A549 (cell line): ENCODE measurements at regions not wholly inside any gene's neighbourhood (a gene's known extent, or its start where the extent isn't known, plus 50 kb on each side); places are given as distances from the start of the nearest gene placed in this dataset.

Source experiments
- ATAC-seq, 2 experiments: fragments of 200-7000 bp in 1 of 2; fragments of >200 bp in 1 of 2; cut with Nextera tagmentation in 1 of 2; cut with Tn5 transposase in 1 of 2; 3 replicates each; pipeline versions ENCODE4 v1.8.0 to v1.9.1; 2018 to 2020; ENCODE audit warnings: mild to moderate bottlenecking in 1 of 2, moderate library complexity in 1 of 2
- CTCF ChIA-PET: fragments of 300-600 bp; sonication (Branson Sonifier 250); formaldehyde crosslinking; extraction: SDS; loops from one replicate; lab custom pipeline; 2021; ENCODE audit warnings: antibody characterized with exemption, inconsistent platforms; lab: Yijun Ruan, JAX
- POLR2A ChIA-PET: fragments of 350-600 bp; formaldehyde crosslinking; extraction: SDS; loops from one replicate; lab custom pipeline; 2021; ENCODE audit warnings: antibody characterized with exemption, inconsistent platforms; lab: Yijun Ruan, JAX
- DNase-seq, 2 experiments: peaks; one replicate each; pipeline versions ENCODE4 v3.0.0 to v3.0.0-alpha.2; 2011 to 2016; ENCODE audit warnings: low read depth in 1 of 2, low spot score in 1 of 2
- FAIRE-seq: peaks from 2 replicates; lab custom pipeline; 2011; peaks lifted over from hg19 to GRCh38; lab: Jason Lieb, UNC
- H3K27ac ChIP-seq, 2 experiments: fragments of >200 bp; sonication (Bioruptor Twin); formaldehyde crosslinking; 3 replicates each; pipeline ENCODE4 v1.5.1; 2016 to 2017
- H3K4me1 ChIP-seq: fragments of >200 bp; sonication (Bioruptor Twin); formaldehyde crosslinking; 3 replicates; pipeline ENCODE4 v1.6.1; 2016
- H3K4me2 ChIP-seq: fragments of >200 bp; sonication (Bioruptor Twin); formaldehyde crosslinking; 3 replicates; pipeline ENCODE4 v1.6.1; 2016
- H3K4me3 ChIP-seq: fragments of >200 bp; sonication (Bioruptor Twin); formaldehyde crosslinking; 3 replicates; pipeline ENCODE4 v1.5.1; 2016
- H3K9me3 ChIP-seq: fragments of >200 bp; sonication (Bioruptor Twin); formaldehyde crosslinking; 3 replicates; pipeline ENCODE4 v1.6.1; 2016
- ATOH8 ChIP-seq: fragments of 250-450 bp; sonication (Bioruptor Pico); IDR thresholded peaks from 2 replicates; pipeline ENCODE4 v1.5.0; 2020; ENCODE audit warnings: low read depth, mild to moderate bottlenecking, moderate library complexity
- BCL3 ChIP-seq: fragments of >200 bp; sonication (Bioruptor Twin); formaldehyde crosslinking; IDR thresholded peaks from 3 replicates; pipeline ENCODE4 v1.6.1; 2016
- CBX2 ChIP-seq: fragments of 200-600 bp; sonication (generic); IDR thresholded peaks from 2 replicates; pipeline ENCODE4 v1.6.1; 2016; ENCODE audit warnings: low read depth, mild to moderate bottlenecking, borderline replicate concordance
- CBX8 ChIP-seq: fragments of 200-600 bp; sonication (generic); IDR thresholded peaks from 2 replicates; pipeline ENCODE4 v1.6.1; 2016
- CHD2 ChIP-seq: fragments of 150-350 bp; IDR thresholded peaks from 2 replicates; pipeline ENCODE4 v1.6.1; 2014; ENCODE audit warnings: low read length; ENCODE audit not compliant: partially characterized antibody
- CHD4 ChIP-seq: fragments of 200-600 bp; sonication (generic); IDR thresholded peaks from 2 replicates; pipeline ENCODE4 v1.6.1; 2016; ENCODE audit warnings: antibody characterized with exemption, mild to moderate bottlenecking, borderline replicate concordance
- E2F6 ChIP-seq: IDR thresholded peaks from 2 replicates; pipeline ENCODE4 v1.6.1; 2012; ENCODE audit warnings: low read depth, borderline replicate concordance
- FOXS1 ChIP-seq: fragments of 250-450 bp; sonication (Bioruptor Pico); IDR thresholded peaks from 2 replicates; pipeline ENCODE4 v1.5.0; 2020; ENCODE audit warnings: mild to moderate bottlenecking, moderate library complexity
- HDAC2 ChIP-seq: fragments of 200-600 bp; sonication (generic); IDR thresholded peaks from 2 replicates; pipeline ENCODE4 v1.6.1; 2016
- HES2 ChIP-seq: fragments of >200 bp; sonication (Bioruptor Twin); formaldehyde crosslinking; IDR thresholded peaks from 2 replicates; pipeline ENCODE4 v1.6.1; 2016
- HMGXB4 ChIP-seq: fragments of 250-450 bp; sonication (Bioruptor Pico); IDR thresholded peaks from 2 replicates; pipeline ENCODE4 v1.5.0; 2021; ENCODE audit warnings: mild to moderate bottlenecking, moderate library complexity, borderline replicate concordance
- HOXB5 ChIP-seq: fragments of 250-450 bp; sonication (Bioruptor Pico); IDR thresholded peaks from 2 replicates; pipeline ENCODE4 v1.5.0; 2020; ENCODE audit warnings: mild to moderate bottlenecking, moderate library complexity
- KDM1A ChIP-seq: fragments of 200-600 bp; sonication (generic); IDR thresholded peaks from 2 replicates; pipeline ENCODE4 v1.6.1; 2016; ENCODE audit warnings: low read depth, mild to moderate bottlenecking
- MAFK ChIP-seq: fragments of 450-650 bp; IDR thresholded peaks from 2 replicates; pipeline ENCODE4 v1.6.1; 2014; ENCODE audit not compliant: partially characterized antibody
- MAX ChIP-seq: IDR thresholded peaks from 2 replicates; pipeline ENCODE4 v1.6.1; 2012
- NFE2L2 ChIP-seq: fragments of 150-350 bp; conservative IDR thresholded peaks from 2 replicates; pipeline ENCODE4 v1.6.1; 2014; ENCODE audit warnings: low read length
- PHF8 ChIP-seq: fragments of 200-600 bp; sonication (generic); IDR thresholded peaks from 2 replicates; pipeline ENCODE4 v1.6.1; 2016; ENCODE audit warnings: low read depth, mild to moderate bottlenecking, antibody characterized with exemption, moderate library complexity, borderline replicate concordance
- POLR2A ChIP-seq: IDR thresholded peaks from 2 replicates; pipeline ENCODE4 v1.6.1; 2012; ENCODE audit warnings: mild to moderate bottlenecking, low read length
- RARB ChIP-seq: fragments of 250-450 bp; sonication (Bioruptor Pico); IDR thresholded peaks from 2 replicates; pipeline ENCODE4 v1.8.0; 2021; ENCODE audit warnings: mild to moderate bottlenecking, moderate library complexity
- RFX5 ChIP-seq: fragments of 450-650 bp; IDR thresholded peaks from 2 replicates; pipeline ENCODE4 v1.7.1; 2014; ENCODE audit warnings: antibody characterized with exemption, mild to moderate bottlenecking, moderate library complexity
- SREBF2 ChIP-seq: fragments of 450-650 bp; IDR thresholded peaks from 2 replicates; pipeline ENCODE4 v1.6.1; 2014; ENCODE audit warnings: mild to moderate bottlenecking, moderate library complexity
- TP53 ChIP-seq: fragments of 250-450 bp; sonication (Bioruptor Pico); IDR thresholded peaks from 2 replicates; pipeline ENCODE4 v1.5.0; 2021; ENCODE audit warnings: mild to moderate bottlenecking, moderate library complexity
- ZSCAN20 ChIP-seq: fragments of 250-450 bp; sonication (Bioruptor Pico); IDR thresholded peaks from 2 replicates; pipeline ENCODE4 v1.8.0; 2022; ENCODE audit warnings: mild to moderate bottlenecking, moderate library complexity
- WGBS: methylation state at CpG from one replicate; pipeline ENCODE4 v1.1.6; 2017; ENCODE audit errors: missing lambda C conversion rate; 5-methylcytosine and 5-hydroxymethylcytosine counted together

- Histone ChIP-seq H3K4me2 (no peak overlapping the region), H3K4me3 (no peak overlapping the region), H3K9me3 (no peaks in the 10 kb centered on the region), H3K27ac (no peak overlapping the region), H3K4me1 (no peaks in the 10 kb centered on the region)
- FAIRE-seq (no peak), DNase-seq (no peak), ATAC-seq (no peak)
- CTCF ChIA-PET: interaction anchor here (0.7 to 1.3 kb wide), 2 partner anchors 142 to 756 kb away, joined by 3 to 6 read pairs; no protein-coding TSS in a partner anchor
- POLR2A ChIA-PET: no interaction called here
- no peak for TF ChIP-seq CHD2
- no peak for TF ChIP-seq HES2
- 97% methylated on average over 4 of the region's 4 CpGs for WGBS
These were observed 106.5 kb upstream of the GMDS start for GRCh38 chr6:2351807-2352431.

GRCh38 chr6:2351090-2351489 is 105.7 kb upstream of the GMDS start:
- Histone ChIP-seq H3K4me2 (no peak overlapping the region), H3K9me3 (no peaks in the 10 kb centered on the region), H3K27ac (no peak overlapping the region), H3K4me1 (no peaks in the 10 kb centered on the region), H3K4me3 (no peak overlapping the region)
- no peak for TF ChIP-seq MAX
- no peak for TF ChIP-seq HOXB5 (CRISPR knock-in tag)
- no peak for TF ChIP-seq POLR2A
- ChIA-PET CTCF (interaction anchor here (1.3 kb wide), 1 partner anchor 755 kb away, joined by 6 read pairs; no protein-coding TSS in a partner anchor), POLR2A (no interaction called here)
- 78% methylated on average over 5 of the region's 5 CpGs for WGBS
- FAIRE-seq (no peak), ATAC-seq (no peak), DNase-seq (no peak)

- no peak for FAIRE-seq
- ChIA-PET CTCF (no interaction called here), POLR2A (no interaction called here)
- no peak for ATAC-seq
- Histone ChIP-seq H3K4me1 (no peaks in the 10 kb centered on the region), H3K4me3 (no peak overlapping the region), H3K4me2 (no peak overlapping the region), H3K27ac (no peak overlapping the region), H3K9me3 (0 out of 3 replicates have a peak, but pooled peaks cover 2% of the 10 kb centered on the region)
- WGBS: 81% methylated on average over 3 of the region's 3 CpGs
- no peak for TF ChIP-seq PHF8
- no peak for TF ChIP-seq TP53 (CRISPR knock-in tag)
- TF ChIP-seq MAFK: no peak
- no peak for TF ChIP-seq ZSCAN20
- TF ChIP-seq ATOH8 (CRISPR knock-in tag): no peak
- no peak for TF ChIP-seq KDM1A
- no peak for TF ChIP-seq CBX2
- no peak for TF ChIP-seq HMGXB4 (CRISPR knock-in tag)
- no peak for TF ChIP-seq RFX5
- DNase-seq: no peak
These were observed 100.7 kb upstream of the GMDS start for GRCh38 chr6:2346078-2346477.

GRCh38 chr6:2344319-2344905 is 99.0 kb upstream of the GMDS start:
- ATAC-seq (no peak), FAIRE-seq (no peak), DNase-seq (no peak)
- Histone ChIP-seq H3K4me3 (no peak overlapping the region), H3K4me2 (no peak overlapping the region), H3K9me3 (0 out of 3 replicates have a peak, but pooled peaks cover 2% of the 10 kb centered on the region), H3K27ac (no peak overlapping the region), H3K4me1 (no peaks in the 10 kb centered on the region)
- TF ChIP-seq FOXS1 (CRISPR knock-in tag) (no peak), CHD4 (no peak), CBX8 (no peak), E2F6 (no peak), RARB (CRISPR knock-in tag) (no peak), SREBF2 (no peak), BCL3 (no peak), NFE2L2 (no peak), HDAC2 (no peak)
- ChIA-PET CTCF (interaction anchor here (1.6 kb wide), 1 partner anchor 10 kb away, joined by 4 read pairs; no protein-coding TSS in a partner anchor), POLR2A (no interaction called here)
- 77% methylated on average over 6 of the region's 6 CpGs for WGBS
